Activated B cell treated with CpG ODN at 0.5 μM for 24 hours (primary cell): ENCODE measurements at regions not wholly inside any gene's neighbourhood (a gene's known extent, or its start where the extent isn't known, plus 50 kb on each side); places are given as distances from the start of the nearest gene placed in this dataset.

Source experiments
- ATAC-seq: fragments of 200-7000 bp; cut with Tn5 transposase; one replicate; pipeline ENCODE4 v1.10.0; 2021; ENCODE audit warnings: low read depth, mild to moderate bottlenecking, moderate library complexity
- CTCF ChIA-PET: fragments of 350-600 bp; sonication (Branson Sonifier 250); formaldehyde crosslinking; loops from one replicate; lab custom pipeline; 2021; ENCODE audit warnings: antibody characterized with exemption; lab: Charles Lee
- POLR2A ChIA-PET: fragments of 350-600 bp; sonication (Branson Sonifier 250); formaldehyde crosslinking; loops from one replicate; lab custom pipeline; 2021; ENCODE audit warnings: antibody characterized with exemption; lab: Charles Lee
- DNase-seq: peaks from one replicate; pipeline ENCODE4 v3.0.0; 2022
- H3K27ac Mint-ChIP-seq: one replicate; pipeline ENCODE4 v1.8.0; 2020; ENCODE audit warnings: mixed read lengths
- H3K27me3 Mint-ChIP-seq: one replicate; pipeline ENCODE4 v1.8.0; 2021; ENCODE audit warnings: mixed read lengths
- H3K36me3 Mint-ChIP-seq: one replicate; pipeline ENCODE4 v1.8.0; 2021; ENCODE audit warnings: low read depth, mixed read lengths
- H3K4me1 Mint-ChIP-seq: one replicate; pipeline ENCODE4 v1.8.0; 2021; ENCODE audit warnings: mixed read lengths
- H3K4me3 Mint-ChIP-seq: one replicate; pipeline ENCODE4 v1.8.0; 2020; ENCODE audit warnings: mild to moderate bottlenecking, mixed read lengths
- H3K9me3 Mint-ChIP-seq: one replicate; pipeline ENCODE4 v1.8.0; 2020; ENCODE audit warnings: mixed read lengths
- CTCF ChIP-seq: fragments of 200-600 bp; IDR thresholded peaks from one replicate; pipeline ENCODE4 v1.8.0; 2022; ENCODE audit warnings: antibody characterized with exemption, mild to moderate bottlenecking
- intact Hi-C: fragments of 100-400 bp; cut with micrococcal nuclease; formaldehyde crosslinking; loops from one replicate; pipeline ENCODE4 v1.15.1; 2024

GRCh38 chr1:55943721-55944435 lies 635.5 kb downstream of the PLPP3 start:
- ChIA-PET POLR2A (no interaction called here), CTCF (no interaction called here)
- H3K9me3 Mint-ChIP-seq, result no peaks in the 10 kb centered on the region
- ATAC-seq (no peak), DNase-seq (no peak)
- intact Hi-C loops, result no loop called here
- H3K27ac Mint-ChIP-seq, result no peak overlapping the region
- no peaks in the 10 kb centered on the region for H3K36me3 Mint-ChIP-seq
- peaks cover 3% of the 10 kb centered on the region for H3K27me3 Mint-ChIP-seq
- H3K4me3 Mint-ChIP-seq, result no peak overlapping the region
- no peaks in the 10 kb centered on the region for H3K4me1 Mint-ChIP-seq
- no peak for TF ChIP-seq CTCF

GRCh38 chr1:55943012-55943411 lies 636.4 kb downstream of the PLPP3 start:
- Mint-ChIP-seq H3K4me3 (no peak overlapping the region), H3K4me1 (no peaks in the 10 kb centered on the region), H3K36me3 (no peaks in the 10 kb centered on the region), H3K27me3 (peaks cover 3% of the 10 kb centered on the region), H3K9me3 (no peaks in the 10 kb centered on the region), H3K27ac (no peak overlapping the region)
- DNase-seq, result no peak
- CTCF ChIA-PET, result no interaction called here
- POLR2A ChIA-PET, result no interaction called here
- no peak for TF ChIP-seq CTCF
- no peak for ATAC-seq
- intact Hi-C loops, result no loop called here

GRCh38 chr1:55939866-55940265 lies 639.5 kb downstream of the PLPP3 start:
- no peak for TF ChIP-seq CTCF

GRCh38 chr1:55938861-55939260 lies 640.5 kb downstream of the PLPP3 start:
- Mint-ChIP-seq H3K4me1 (no peaks in the 10 kb centered on the region), H3K36me3 (no peaks in the 10 kb centered on the region), H3K4me3 (no peak overlapping the region), H3K27me3 (no peaks in the 10 kb centered on the region), H3K27ac (no peak overlapping the region), H3K9me3 (peaks cover 2% of the 10 kb centered on the region)
- ATAC-seq (no peak), DNase-seq (no peak)
- ChIA-PET CTCF (no interaction called here), POLR2A (no interaction called here)
- intact Hi-C loops, result no loop called here
- no peak for TF ChIP-seq CTCF

More at GRCh38 chr1:55939866-55940265, 639.5 kb downstream of the PLPP3 start:
- DNase-seq (no peak), ATAC-seq (no peak)
- POLR2A ChIA-PET, result no interaction called here
- H3K4me1 Mint-ChIP-seq, result no peaks in the 10 kb centered on the region
- no peaks in the 10 kb centered on the region for H3K27me3 Mint-ChIP-seq
- H3K9me3 Mint-ChIP-seq, result no peaks in the 10 kb centered on the region
- no peak overlapping the region for H3K27ac Mint-ChIP-seq
- intact Hi-C loops, result no loop called here
- no peaks in the 10 kb centered on the region for H3K36me3 Mint-ChIP-seq
- CTCF ChIA-PET, result no interaction called here
- no peak overlapping the region for H3K4me3 Mint-ChIP-seq

DNA sequence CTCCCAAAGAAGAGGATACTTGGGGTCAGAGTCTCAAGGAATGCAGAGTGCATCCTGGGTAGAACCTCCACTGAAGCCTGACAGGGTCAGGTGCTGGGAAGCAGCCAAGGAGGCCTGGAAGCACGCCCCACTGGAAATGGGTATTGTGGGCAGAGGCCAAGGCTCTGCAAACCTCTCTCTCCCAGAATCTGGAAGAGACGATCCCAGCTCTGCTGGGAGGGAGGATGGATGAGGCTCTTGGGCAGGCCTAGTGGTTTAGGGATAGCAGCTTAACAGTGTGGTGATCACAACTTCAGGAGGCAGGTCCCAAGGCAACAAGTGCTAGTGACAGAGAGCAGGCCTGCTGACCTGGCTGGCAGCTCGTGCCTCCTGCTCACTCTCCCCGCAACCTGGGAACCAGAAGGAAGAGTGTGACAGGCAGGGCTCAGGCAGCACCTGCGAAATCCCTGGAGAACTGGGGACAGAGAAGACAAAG lies 641.0 kb downstream of the PLPP3 start:
- intact Hi-C loops, result no loop called here
- DNase-seq (no peak), ATAC-seq (no peak)
- TF ChIP-seq CTCF, result no peak
- ChIA-PET POLR2A (no interaction called here), CTCF (no interaction called here)
- H3K9me3 Mint-ChIP-seq, result peaks cover 2% of the 10 kb centered on the region
- H3K4me1 Mint-ChIP-seq, result no peaks in the 10 kb centered on the region
- H3K27me3 Mint-ChIP-seq, result no peaks in the 10 kb centered on the region
- no peak overlapping the region for H3K4me3 Mint-ChIP-seq
- H3K36me3 Mint-ChIP-seq, result no peaks in the 10 kb centered on the region
- H3K27ac Mint-ChIP-seq, result no peak overlapping the region
